ENCODE measurements at regions not wholly inside any gene's neighbourhood (a gene's known extent, or its start where the extent isn't known, plus 50 kb on each side); places are given as distances from the start of the nearest gene placed in this dataset.
"Not testable (repeated sequence)": the region's sequence is repeated elsewhere in the genome, so short reads cannot be mapped to it uniquely, and the experiment has no call there.

DNA sequence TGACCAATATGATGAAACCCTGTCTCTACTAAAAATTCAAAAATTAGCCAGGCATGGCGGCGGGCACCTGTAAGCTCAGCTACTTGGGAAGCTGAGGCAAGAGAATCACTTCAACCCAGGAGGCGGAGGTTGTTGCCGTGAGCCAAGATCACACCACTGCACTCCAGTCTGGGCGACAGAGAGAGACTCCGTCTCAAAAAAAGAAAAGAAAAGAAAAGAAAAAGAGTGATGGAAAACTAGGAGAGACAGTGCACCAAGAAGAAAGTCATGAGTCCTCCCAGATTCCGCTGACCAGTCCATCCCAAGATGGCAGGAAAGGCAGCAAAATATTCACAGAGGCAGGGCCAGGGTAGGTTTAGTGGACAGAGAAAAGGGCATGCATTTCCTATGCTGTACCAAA is 226.9 kb downstream of the ASMT start:
- ChIA-PET CTCF (no interaction called here), POLR2A (no interaction called here)
- H3K27ac Mint-ChIP-seq (ENCODE audit: low read depth, unreplicated experiment), result no peak overlapping the region
- H3K4me3 Mint-ChIP-seq (ENCODE audit: unreplicated experiment), result no peak overlapping the region
- H3K27me3 Mint-ChIP-seq (ENCODE audit: insufficient read depth, unreplicated experiment), result no peaks in the 10 kb centered on the region
- intact Hi-C loops (cut with micrococcal nuclease), result no loop called here
- BruUV-seq (replicated peaks), result no TSS peak
- peaks cover 7% of the 10 kb centered on the region for H3K9me3 Mint-ChIP-seq (ENCODE audit: unreplicated experiment)
- DNase-seq (ENCODE audit: unreplicated experiment), result no peak
- no peaks in the 10 kb centered on the region for H3K4me1 Mint-ChIP-seq (ENCODE audit: insufficient read depth, unreplicated experiment)
- H3K36me3 Mint-ChIP-seq (ENCODE audit: insufficient read depth, unreplicated experiment), result no peaks in the 10 kb centered on the region
- TF ChIP-seq, protein P1, sequence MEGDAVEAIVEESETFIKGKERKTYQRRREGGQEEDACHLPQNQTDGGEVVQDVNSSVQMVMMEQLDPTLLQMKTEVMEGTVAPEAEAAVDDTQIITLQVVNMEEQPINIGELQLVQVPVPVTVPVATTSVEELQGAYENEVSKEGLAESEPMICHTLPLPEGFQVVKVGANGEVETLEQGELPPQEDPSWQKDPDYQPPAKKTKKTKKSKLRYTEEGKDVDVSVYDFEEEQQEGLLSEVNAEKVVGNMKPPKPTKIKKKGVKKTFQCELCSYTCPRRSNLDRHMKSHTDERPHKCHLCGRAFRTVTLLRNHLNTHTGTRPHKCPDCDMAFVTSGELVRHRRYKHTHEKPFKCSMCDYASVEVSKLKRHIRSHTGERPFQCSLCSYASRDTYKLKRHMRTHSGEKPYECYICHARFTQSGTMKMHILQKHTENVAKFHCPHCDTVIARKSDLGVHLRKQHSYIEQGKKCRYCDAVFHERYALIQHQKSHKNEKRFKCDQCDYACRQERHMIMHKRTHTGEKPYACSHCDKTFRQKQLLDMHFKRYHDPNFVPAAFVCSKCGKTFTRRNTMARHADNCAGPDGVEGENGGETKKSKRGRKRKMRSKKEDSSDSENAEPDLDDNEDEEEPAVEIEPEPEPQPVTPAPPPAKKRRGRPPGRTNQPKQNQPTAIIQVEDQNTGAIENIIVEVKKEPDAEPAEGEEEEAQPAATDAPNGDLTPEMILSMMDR (IDR thresholded peaks at IDR 0.05; ENCODE audit: unreplicated experiment), result no peak

DNA sequence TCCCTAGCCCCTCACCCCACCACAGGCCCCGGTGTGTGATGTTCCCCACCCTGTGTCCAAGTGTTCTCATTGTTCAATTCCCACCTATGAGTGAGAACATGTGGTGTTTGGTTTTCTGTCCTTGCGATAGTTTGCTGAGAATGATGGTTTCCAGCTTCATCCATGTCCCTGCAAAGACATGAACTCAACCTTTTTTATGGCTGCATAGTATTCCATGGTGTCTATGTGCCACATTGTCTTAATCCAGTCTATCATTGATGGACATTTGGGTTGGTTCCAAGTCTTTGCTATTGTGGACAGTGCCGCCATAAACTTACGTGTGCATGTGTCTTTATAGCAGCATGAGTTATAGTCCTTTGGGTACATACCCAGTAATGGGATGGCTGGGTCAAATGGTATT is 232.1 kb downstream of the ASMT start:
- H3K27me3 Mint-ChIP-seq (ENCODE audit: insufficient read depth, unreplicated experiment); H3K4me3 Mint-ChIP-seq (ENCODE audit: unreplicated experiment); BruUV-seq (replicated peaks); DNase-seq (ENCODE audit: unreplicated experiment); CTCF ChIA-PET; H3K4me1 Mint-ChIP-seq (ENCODE audit: insufficient read depth, unreplicated experiment); POLR2A ChIA-PET; H3K9me3 Mint-ChIP-seq (ENCODE audit: unreplicated experiment); H3K27ac Mint-ChIP-seq (ENCODE audit: low read depth, unreplicated experiment); intact Hi-C loops (cut with micrococcal nuclease); H3K36me3 Mint-ChIP-seq (ENCODE audit: insufficient read depth, unreplicated experiment): not testable (repeated sequence)

DNA sequence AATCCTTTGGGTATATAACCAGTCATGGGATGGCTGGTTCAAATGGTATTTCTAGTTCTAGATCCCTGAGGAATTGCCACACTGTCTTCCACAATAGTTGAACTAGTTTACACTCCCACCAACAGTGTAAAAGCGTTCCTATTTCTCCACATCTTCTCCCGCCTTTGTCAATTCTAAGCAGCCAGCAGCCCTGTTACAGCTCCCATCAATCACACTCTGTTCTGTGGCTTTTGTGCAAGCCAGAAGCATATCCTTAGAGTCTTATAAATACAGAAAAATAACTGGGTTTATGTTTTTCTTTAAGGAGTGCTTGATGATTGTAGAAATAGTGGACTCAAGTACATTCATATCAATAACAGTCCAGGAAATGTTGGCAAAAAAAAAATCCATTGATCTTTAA is 232.9 kb downstream of the ASMT start:
- POLR2A ChIA-PET; DNase-seq (ENCODE audit: unreplicated experiment); intact Hi-C loops (cut with micrococcal nuclease); H3K9me3 Mint-ChIP-seq (ENCODE audit: unreplicated experiment); CTCF ChIA-PET; H3K27ac Mint-ChIP-seq (ENCODE audit: low read depth, unreplicated experiment); H3K36me3 Mint-ChIP-seq (ENCODE audit: insufficient read depth, unreplicated experiment); BruUV-seq (replicated peaks); H3K27me3 Mint-ChIP-seq (ENCODE audit: insufficient read depth, unreplicated experiment); H3K4me1 Mint-ChIP-seq (ENCODE audit: insufficient read depth, unreplicated experiment); H3K4me3 Mint-ChIP-seq (ENCODE audit: unreplicated experiment): not testable (repeated sequence)

DNA sequence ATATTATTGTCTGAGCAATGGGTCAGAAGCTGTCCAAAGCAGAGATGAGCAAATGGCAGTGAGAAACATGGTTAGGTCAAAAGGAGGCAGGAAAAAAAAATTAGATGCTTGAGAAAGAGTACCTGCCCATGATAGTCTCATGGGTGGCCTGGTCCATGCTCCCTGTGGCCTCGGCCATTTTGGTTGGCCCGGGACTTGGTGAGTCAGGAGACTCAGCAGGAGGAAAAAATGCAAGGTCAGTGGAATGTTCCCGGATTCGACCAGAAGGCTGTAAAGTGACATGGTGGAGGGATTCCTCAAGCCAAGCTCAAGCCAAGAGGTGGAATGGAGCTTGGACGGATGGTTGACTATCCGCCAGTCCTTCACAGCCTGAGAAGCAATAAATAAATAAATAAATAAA is 236.7 kb downstream of the ASMT start:
- DNase-seq (ENCODE audit: unreplicated experiment), result no peak
- Mint-ChIP-seq H3K9me3 (ENCODE audit: unreplicated experiment) (peaks cover 9% of the 10 kb centered on the region), H3K36me3 (ENCODE audit: insufficient read depth, unreplicated experiment) (no peaks in the 10 kb centered on the region), H3K27ac (ENCODE audit: low read depth, unreplicated experiment) (no peak overlapping the region), H3K27me3 (ENCODE audit: insufficient read depth, unreplicated experiment) (no peaks in the 10 kb centered on the region), H3K4me1 (ENCODE audit: insufficient read depth, unreplicated experiment) (peaks cover 11% of the 10 kb centered on the region), H3K4me3 (ENCODE audit: unreplicated experiment) (no peak overlapping the region)
- BruUV-seq (replicated peaks), result no TSS peak
- TF ChIP-seq, protein P1 (IDR thresholded peaks at IDR 0.05; ENCODE audit: unreplicated experiment), result no peak
- CTCF ChIA-PET, result no interaction called here
- intact Hi-C loops (cut with micrococcal nuclease), result no loop called here
- POLR2A ChIA-PET, result no interaction called here

DNA sequence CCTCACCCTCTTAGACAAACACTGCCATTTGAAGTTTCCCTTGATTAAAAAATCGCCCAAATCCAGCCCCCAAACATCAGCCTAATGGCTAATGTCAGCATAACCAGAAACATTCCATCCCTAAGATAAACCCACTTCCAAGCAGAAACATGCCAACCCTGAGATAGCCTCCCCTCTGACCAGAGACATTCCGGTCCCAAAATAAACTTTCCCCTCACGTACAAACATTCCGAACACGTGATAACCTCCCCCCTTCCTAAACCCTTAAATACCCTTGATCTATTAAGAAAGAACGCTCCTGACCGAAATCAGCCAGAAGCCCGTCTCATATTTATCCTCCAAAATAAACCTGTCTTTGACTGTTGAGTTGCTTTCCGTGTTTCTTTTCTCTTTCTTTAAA is 237.2 kb downstream of the ASMT start:
- TF ChIP-seq, protein P1 (IDR thresholded peaks at IDR 0.05; ENCODE audit: unreplicated experiment), result no peak
- Mint-ChIP-seq H3K4me3 (ENCODE audit: unreplicated experiment) (no peak overlapping the region), H3K27ac (ENCODE audit: low read depth, unreplicated experiment) (no peak overlapping the region), H3K4me1 (ENCODE audit: insufficient read depth, unreplicated experiment) (peaks cover 11% of the 10 kb centered on the region), H3K36me3 (ENCODE audit: insufficient read depth, unreplicated experiment) (no peaks in the 10 kb centered on the region), H3K9me3 (ENCODE audit: unreplicated experiment) (peaks cover 9% of the 10 kb centered on the region), H3K27me3 (ENCODE audit: insufficient read depth, unreplicated experiment) (no peaks in the 10 kb centered on the region)
- DNase-seq (ENCODE audit: unreplicated experiment), result no peak
- BruUV-seq (replicated peaks), result no TSS peak
- ChIA-PET POLR2A (no interaction called here), CTCF (no interaction called here)
- intact Hi-C loops (cut with micrococcal nuclease), result no loop called here

Data from MCF 10A (cell line).